H9 (cell line): ENCODE measurements at regions not wholly inside any gene's neighbourhood (a gene's known extent, or its start where the extent isn't known, plus 50 kb on each side); places are given as distances from the start of the nearest gene placed in this dataset.

Source experiments
- DNase-seq: peaks from one replicate; pipeline ENCODE4 v3.0.0-alpha.2; 2017
- H2AFZ ChIP-seq: one replicate; pipeline ENCODE4 v1.6.1; 2013; ENCODE audit warnings: mild to moderate bottlenecking, low read length, control low read depth, moderate library complexity
- H2AK5ac ChIP-seq: 2 replicates; pipeline ENCODE4 v1.6.1; 2013; ENCODE audit warnings: low read length, control low read depth, mixed read lengths; ENCODE audit not compliant: insufficient read length
- H2BK120ac ChIP-seq: one replicate; pipeline ENCODE4 v1.6.1; 2013; ENCODE audit warnings: low read depth, mild to moderate bottlenecking, low read length, control low read depth, inconsistent platforms; ENCODE audit not compliant: poor library complexity, severe bottlenecking
- H2BK12ac ChIP-seq: 2 replicates; pipeline ENCODE4 v1.6.1; 2013; ENCODE audit warnings: low read length, control low read depth, mixed read lengths, low read depth; ENCODE audit not compliant: insufficient read length
- H2BK15ac ChIP-seq: 2 replicates; pipeline ENCODE4 v1.6.1; 2013; ENCODE audit warnings: low read depth, low read length, control low read depth
- H2BK20ac ChIP-seq: one replicate; pipeline ENCODE4 v1.6.1; 2013; ENCODE audit warnings: low read depth, mild to moderate bottlenecking, low read length, control low read depth, inconsistent platforms; ENCODE audit not compliant: poor library complexity, severe bottlenecking
- H2BK5ac ChIP-seq: 2 replicates; pipeline ENCODE4 v1.6.1; 2013; ENCODE audit warnings: low read length, control low read depth, mixed read lengths; ENCODE audit not compliant: insufficient read length
- H3K14ac ChIP-seq: 2 replicates; pipeline ENCODE4 v1.6.1; 2013; ENCODE audit warnings: low read length, control low read depth; ENCODE audit not compliant: insufficient read depth
- H3K18ac ChIP-seq: 2 replicates; pipeline ENCODE4 v1.6.1; 2013; ENCODE audit warnings: low read depth, mild to moderate bottlenecking, mixed read lengths, low read length, control low read depth; ENCODE audit not compliant: insufficient read length
- H3K23ac ChIP-seq: 2 replicates; pipeline ENCODE4 v1.6.1; 2013; ENCODE audit warnings: low read length, control low read depth, mixed read lengths, low read depth; ENCODE audit not compliant: insufficient read length
- H3K23me2 ChIP-seq: 2 replicates; pipeline ENCODE4 v1.6.1; 2013; ENCODE audit warnings: low read depth, mild to moderate bottlenecking, mixed read lengths, low read length, control low read depth; ENCODE audit not compliant: insufficient read length, poor library complexity, severe bottlenecking
- H3K27ac ChIP-seq: 2 replicates; pipeline ENCODE4 v1.5.1; 2013; ENCODE audit warnings: low read length, control low read depth, mixed read lengths, low read depth; ENCODE audit not compliant: insufficient read length
- H3K27me3 ChIP-seq: 2 replicates; pipeline ENCODE4 v1.6.1; 2013; ENCODE audit warnings: low read length, control low read depth, inconsistent platforms; ENCODE audit not compliant: insufficient read depth
- H3K4ac ChIP-seq: 2 replicates; pipeline ENCODE4 v1.6.1; 2013; ENCODE audit warnings: low read depth, mild to moderate bottlenecking, control low read depth, inconsistent platforms, low read length, moderate library complexity
- H3K4me1 ChIP-seq: 2 replicates; pipeline ENCODE4 v1.6.1; 2013; ENCODE audit warnings: low read length, control low read depth, inconsistent platforms; ENCODE audit not compliant: insufficient read depth
- H3K4me2 ChIP-seq: 2 replicates; pipeline ENCODE4 v1.6.1; 2013; ENCODE audit warnings: low read length, control low read depth, mixed read lengths; ENCODE audit not compliant: insufficient read length, insufficient read depth
- H3K56ac ChIP-seq: 2 replicates; pipeline ENCODE4 v1.6.1; 2013; ENCODE audit warnings: low read depth, mild to moderate bottlenecking, mixed read lengths, low read length, control low read depth; ENCODE audit not compliant: insufficient read length
- H3K79me1 ChIP-seq: 2 replicates; pipeline ENCODE4 v1.6.1; 2013; ENCODE audit warnings: low read depth, mild to moderate bottlenecking, moderate library complexity, low read length, control low read depth, inconsistent platforms; ENCODE audit not compliant: insufficient read depth, poor library complexity, severe bottlenecking
- H3K79me2 ChIP-seq: 2 replicates; pipeline ENCODE4 v1.6.1; 2013; ENCODE audit warnings: low read length, control low read depth, inconsistent platforms; ENCODE audit not compliant: insufficient read depth
- H3K9ac ChIP-seq: 2 replicates; pipeline ENCODE4 v1.6.1; 2013; ENCODE audit warnings: low read length, control low read depth, mixed read lengths; ENCODE audit not compliant: insufficient read length; ENCODE audit errors: extremely low read depth
- H3K9me3 ChIP-seq: one replicate; pipeline ENCODE4 v1.6.1; 2013; ENCODE audit warnings: low read depth, low read length, inconsistent platforms; ENCODE audit not compliant: control insufficient read depth
- H3T11ph ChIP-seq: one replicate; pipeline ENCODE4 v1.6.1; 2013; ENCODE audit warnings: mild to moderate bottlenecking, low read length, control low read depth, inconsistent platforms
- H4K20me1 ChIP-seq: one replicate; pipeline ENCODE4 v1.6.1; 2013; ENCODE audit not compliant: control insufficient read depth, insufficient read length, insufficient read depth
- H4K5ac ChIP-seq: 2 replicates; pipeline ENCODE4 v1.6.1; 2013; ENCODE audit warnings: low read depth, mild to moderate bottlenecking, mixed read lengths, low read length, control low read depth; ENCODE audit not compliant: insufficient read length
- H4K8ac ChIP-seq: replicated peaks from 2 replicates; pipeline ENCODE4 v1.6.1; 2013; ENCODE audit warnings: low read length, control low read depth, mixed read lengths, low read depth; ENCODE audit not compliant: insufficient read length
- H4K91ac ChIP-seq: 2 replicates; pipeline ENCODE4 v1.6.1; 2013; ENCODE audit warnings: low read depth, mild to moderate bottlenecking, moderate library complexity, mixed read lengths, low read length, control low read depth; ENCODE audit not compliant: insufficient read length
- H3K27ac Mint-ChIP-seq, 3 experiments: 2 replicates in 2 of 3; 3 replicates in 1 of 3; pipeline ENCODE4 v1.8.0; 2020 to 2021; ENCODE audit warnings: mixed read lengths in 3 of 3, mild to moderate bottlenecking in 1 of 3, moderate library complexity in 1 of 3
- H3K27me3 Mint-ChIP-seq: 2 replicates; pipeline ENCODE4 v1.8.0; 2021; ENCODE audit warnings: low read depth, mild to moderate bottlenecking, moderate library complexity, mixed read lengths
- H3K36me3 Mint-ChIP-seq, 3 experiments: 2 replicates in 2 of 3; 3 replicates in 1 of 3; pipeline ENCODE4 v1.8.0; 2020 to 2021; ENCODE audit warnings: low read depth in 3 of 3, mixed read lengths in 3 of 3; ENCODE audit not compliant: insufficient read depth in 1 of 3
- H3K4me1 Mint-ChIP-seq, 2 experiments: 2 replicates each; pipeline ENCODE4 v1.8.0; 2020; ENCODE audit warnings: mixed read lengths in 2 of 2
- H3K4me3 Mint-ChIP-seq, 2 experiments: 2 replicates in 1 of 2; 3 replicates in 1 of 2; pipeline ENCODE4 v1.8.0; 2020 to 2021; ENCODE audit warnings: mild to moderate bottlenecking in 2 of 2, mixed read lengths in 2 of 2, moderate library complexity in 1 of 2
- H3K9me3 Mint-ChIP-seq, 2 experiments: 2 replicates in 1 of 2; 3 replicates in 1 of 2; pipeline ENCODE4 v1.8.0; 2020; ENCODE audit warnings: mild to moderate bottlenecking in 2 of 2, mixed read lengths in 2 of 2, moderate library complexity in 1 of 2
- WGBS: extraction: QIAGEN DNeasy Blood & Tissue Kit; methylation state at CpG from one replicate; pipeline ENCODE4 v1.1.7; 2013; ENCODE audit warnings: missing lambda C conversion rate, low lambda C conversion rate, mixed read lengths; ENCODE audit not compliant: insufficient read length; ENCODE audit errors: extremely low coverage; 5-methylcytosine and 5-hydroxymethylcytosine counted together
- TF ChIP-seq, protein P1 (sequence below): fragments of 200-600 bp; sonication (generic); conservative IDR thresholded peaks from 3 replicates; pipeline ENCODE4 v1.8.0; 2021; ENCODE audit warnings: antibody characterized with exemption, mild to moderate bottlenecking

DNA sequence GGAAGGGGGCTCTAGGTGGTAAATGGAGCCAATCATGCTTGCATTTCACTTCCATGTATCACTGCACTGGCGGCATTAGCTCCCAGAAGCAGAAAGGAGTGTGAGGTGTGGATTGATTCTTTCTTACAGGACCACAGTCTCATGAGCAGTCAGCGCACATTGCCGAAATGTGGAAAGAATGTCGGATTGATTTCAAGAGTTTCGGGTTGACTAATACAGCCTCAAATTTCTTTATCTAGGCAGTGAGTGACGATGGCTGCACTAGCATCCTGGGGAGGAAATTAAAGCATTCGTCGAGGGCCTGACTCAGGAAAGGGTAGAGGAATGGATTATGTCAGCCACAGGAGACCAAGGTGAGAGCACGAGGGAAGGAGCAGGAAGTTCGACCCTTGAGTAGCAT lies 222.8 kb upstream of the CDYL start:
- H3K79me1 ChIP-seq: no peaks in the 10 kb centered on the region
- no peak for DNase-seq
- H3K36me3 Mint-ChIP-seq: no peaks in the 10 kb centered on the region; a peak in 2 of 7 replicates
- no peak overlapping the region for H2AK5ac ChIP-seq
- no peak overlapping the region for H3T11ph ChIP-seq
- H2BK120ac ChIP-seq: no peak overlapping the region
- H3K14ac ChIP-seq: no peak overlapping the region
- H2AFZ ChIP-seq: no peak overlapping the region
- no peak overlapping the region for H2BK5ac ChIP-seq
- H3K27me3 Mint-ChIP-seq: peaks cover 7% of the 10 kb centered on the region
- H4K8ac ChIP-seq: no peak overlapping the region
- no peak overlapping the region for H3K4me2 ChIP-seq
- H3K4ac ChIP-seq: no peak overlapping the region
- H3K27ac ChIP-seq: no peak overlapping the region
- H4K91ac ChIP-seq: no peak overlapping the region
- H2BK12ac ChIP-seq: no peak overlapping the region
- no peaks in the 10 kb centered on the region for H4K20me1 ChIP-seq
- no peak overlapping the region for H3K4me3 Mint-ChIP-seq
- no peaks in the 10 kb centered on the region for H3K9me3 ChIP-seq
- no peaks in the 10 kb centered on the region for H3K23me2 ChIP-seq
- H3K9me3 Mint-ChIP-seq: peaks cover 0 to 4% of the 10 kb centered on the region in 2 experiments; a peak in 2 of 5 replicates
- H3K23ac ChIP-seq: no peak overlapping the region
- no peak overlapping the region for H2BK20ac ChIP-seq
- H3K4me1 ChIP-seq: no peaks in the 10 kb centered on the region; the same call in 1 of the 2 replicates
- TF ChIP-seq, protein P1, sequence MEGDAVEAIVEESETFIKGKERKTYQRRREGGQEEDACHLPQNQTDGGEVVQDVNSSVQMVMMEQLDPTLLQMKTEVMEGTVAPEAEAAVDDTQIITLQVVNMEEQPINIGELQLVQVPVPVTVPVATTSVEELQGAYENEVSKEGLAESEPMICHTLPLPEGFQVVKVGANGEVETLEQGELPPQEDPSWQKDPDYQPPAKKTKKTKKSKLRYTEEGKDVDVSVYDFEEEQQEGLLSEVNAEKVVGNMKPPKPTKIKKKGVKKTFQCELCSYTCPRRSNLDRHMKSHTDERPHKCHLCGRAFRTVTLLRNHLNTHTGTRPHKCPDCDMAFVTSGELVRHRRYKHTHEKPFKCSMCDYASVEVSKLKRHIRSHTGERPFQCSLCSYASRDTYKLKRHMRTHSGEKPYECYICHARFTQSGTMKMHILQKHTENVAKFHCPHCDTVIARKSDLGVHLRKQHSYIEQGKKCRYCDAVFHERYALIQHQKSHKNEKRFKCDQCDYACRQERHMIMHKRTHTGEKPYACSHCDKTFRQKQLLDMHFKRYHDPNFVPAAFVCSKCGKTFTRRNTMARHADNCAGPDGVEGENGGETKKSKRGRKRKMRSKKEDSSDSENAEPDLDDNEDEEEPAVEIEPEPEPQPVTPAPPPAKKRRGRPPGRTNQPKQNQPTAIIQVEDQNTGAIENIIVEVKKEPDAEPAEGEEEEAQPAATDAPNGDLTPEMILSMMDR: no peak
- H3K9ac ChIP-seq: no peak overlapping the region
- no peak overlapping the region for H3K56ac ChIP-seq
- WGBS: no CpG with 5 or more reads among the region's 10 CpGs
- H3K18ac ChIP-seq: no peak overlapping the region
- no peak overlapping the region for H4K5ac ChIP-seq
- H3K27me3 ChIP-seq: peaks cover 2% of the 10 kb centered on the region; the same call in 1 of the 2 replicates
- H2BK15ac ChIP-seq: no peak overlapping the region
- peak overlapping the region in 1 of 3 experiments; percentile 87; a peak in 1 of 7 replicates for H3K27ac Mint-ChIP-seq
- H3K79me2 ChIP-seq: no peaks in the 10 kb centered on the region
- H3K4me1 Mint-ChIP-seq: peaks cover 2 to 5% of the 10 kb centered on the region in 2 experiments; a peak in 2 of 4 replicates
